ENCODE measurements at regions not wholly inside any gene's neighbourhood (a gene's known extent, or its start where the extent isn't known, plus 50 kb on each side); places are given as distances from the start of the nearest gene placed in this dataset.

GRCh38 chr10:104574427-104574826 is 66.7 kb upstream of the SORCS3 start:
- H3K36me3 ChIP-seq (ENCODE audit: control insufficient read depth, insufficient read depth, low read length), result no peaks in the 10 kb centered on the region
- no CpG with 5 or more reads among the region's 1 CpG for WGBS (ENCODE audit: insufficient coverage, low lambda C conversion rate)
- H3K4me3 ChIP-seq (ENCODE audit: low read length), result no peak overlapping the region
- H3K27me3 ChIP-seq (ENCODE audit: control insufficient read depth, insufficient read depth, low read length), result no peaks in the 10 kb centered on the region
- H3K27ac ChIP-seq (ENCODE audit: low read length), result no peak overlapping the region
- no peaks in the 10 kb centered on the region for H3K4me1 ChIP-seq (ENCODE audit: control insufficient read depth, insufficient read depth, low read length)
- no peaks in the 10 kb centered on the region for H3K9me3 ChIP-seq (ENCODE audit: control insufficient read depth, low read depth, low read length)
- DNase-seq, result no peak

DNA sequence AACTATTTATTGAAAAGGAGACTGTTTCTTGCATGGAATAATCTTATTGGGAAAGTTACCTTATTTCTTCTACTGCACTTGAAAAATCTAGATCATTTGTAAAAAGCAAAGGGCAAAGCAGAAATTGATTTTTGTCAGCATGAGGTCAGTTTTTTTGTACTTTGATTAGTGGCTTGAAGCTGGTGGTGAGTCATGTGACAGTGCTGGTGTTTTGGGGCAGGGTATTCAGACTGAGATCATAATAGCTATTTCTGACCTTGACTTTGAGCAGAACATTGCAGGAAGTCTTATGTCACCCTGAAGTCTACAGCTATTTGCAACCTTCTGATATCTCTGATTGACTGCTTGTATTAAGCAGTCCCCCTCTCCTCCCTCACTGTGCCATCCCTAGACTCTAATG is 66.3 kb upstream of the SORCS3 start:
- Histone ChIP-seq H3K9me3 (ENCODE audit: control insufficient read depth, low read depth, low read length) (no peaks in the 10 kb centered on the region), H3K27me3 (ENCODE audit: control insufficient read depth, insufficient read depth, low read length) (no peaks in the 10 kb centered on the region), H3K4me3 (ENCODE audit: low read length) (no peak overlapping the region), H3K27ac (ENCODE audit: low read length) (no peak overlapping the region), H3K4me1 (ENCODE audit: control insufficient read depth, insufficient read depth, low read length) (no peaks in the 10 kb centered on the region), H3K36me3 (ENCODE audit: control insufficient read depth, insufficient read depth, low read length) (no peaks in the 10 kb centered on the region)
- DNase-seq, result no peak

- no peaks in the 10 kb centered on the region for H3K36me3 ChIP-seq (ENCODE audit: control insufficient read depth, insufficient read depth, low read length)
- H3K4me3 ChIP-seq (ENCODE audit: low read length), result no peak overlapping the region
Observed at GRCh38 chr10:104576611-104577010, 64.5 kb upstream of the SORCS3 start.

GRCh38 chr10:104577163-104577562 is 63.9 kb upstream of the SORCS3 start:
- H3K4me3 ChIP-seq (ENCODE audit: low read length), result no peak overlapping the region
- DNase-seq, result no peak
- H3K9me3 ChIP-seq (ENCODE audit: control insufficient read depth, low read depth, low read length), result no peaks in the 10 kb centered on the region
- no peaks in the 10 kb centered on the region for H3K36me3 ChIP-seq (ENCODE audit: control insufficient read depth, insufficient read depth, low read length)
- no peaks in the 10 kb centered on the region for H3K4me1 ChIP-seq (ENCODE audit: control insufficient read depth, insufficient read depth, low read length)
- WGBS (ENCODE audit: insufficient coverage, low lambda C conversion rate), result no CpG with 5 or more reads among the region's 5 CpGs
- peaks cover 9% of the 10 kb centered on the region for H3K27me3 ChIP-seq (ENCODE audit: control insufficient read depth, insufficient read depth, low read length)
- H3K27ac ChIP-seq (ENCODE audit: low read length), result no peak overlapping the region

More at GRCh38 chr10:104576611-104577010, 64.5 kb upstream of the SORCS3 start:
- DNase-seq, result no peak
- H3K27ac ChIP-seq (ENCODE audit: low read length), result no peak overlapping the region
- no peaks in the 10 kb centered on the region for H3K9me3 ChIP-seq (ENCODE audit: control insufficient read depth, low read depth, low read length)
- H3K4me1 ChIP-seq (ENCODE audit: control insufficient read depth, insufficient read depth, low read length), result no peaks in the 10 kb centered on the region
- H3K27me3 ChIP-seq (ENCODE audit: control insufficient read depth, insufficient read depth, low read length), result peaks cover 9% of the 10 kb centered on the region
- WGBS (ENCODE audit: insufficient coverage, low lambda C conversion rate), result no CpG with 5 or more reads among the region's 5 CpGs

DNA sequence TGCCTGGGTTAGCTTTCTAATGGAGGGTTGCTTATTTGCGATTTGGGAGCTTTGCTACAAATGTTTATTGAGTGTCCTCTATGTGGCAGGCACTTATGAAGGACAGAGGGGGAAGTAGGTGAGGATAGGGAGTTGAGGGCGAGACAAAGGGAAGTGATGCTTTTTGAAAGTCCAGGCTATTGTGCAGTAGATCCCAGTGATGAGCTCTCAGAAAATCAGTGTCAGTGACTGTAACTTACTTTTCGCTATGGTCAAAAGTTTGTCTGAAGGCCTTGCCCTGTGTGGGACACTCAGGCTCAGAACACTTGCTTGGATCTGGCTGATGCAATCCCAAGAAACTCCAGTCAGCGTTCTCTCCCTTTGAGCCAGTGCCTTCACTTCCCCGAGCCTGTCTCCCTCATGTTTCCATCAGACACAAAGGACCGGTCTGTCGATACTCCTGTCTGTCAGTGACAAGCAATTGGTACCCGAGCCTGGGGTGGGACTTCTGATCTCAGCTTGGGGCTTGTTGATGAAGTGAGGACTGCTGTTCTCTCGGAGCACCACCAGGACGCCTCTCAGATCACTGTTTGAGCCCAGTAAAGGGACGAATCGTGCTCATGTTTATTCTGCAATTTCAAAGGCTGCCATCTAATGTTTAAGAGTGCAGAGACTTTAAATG is 63.1 kb upstream of the SORCS3 start:
- no peak overlapping the region for H3K27ac ChIP-seq (ENCODE audit: low read length)
- H3K36me3 ChIP-seq (ENCODE audit: control insufficient read depth, insufficient read depth, low read length), result no peaks in the 10 kb centered on the region
- DNase-seq, result no peak
- H3K27me3 ChIP-seq (ENCODE audit: control insufficient read depth, insufficient read depth, low read length), result peaks cover 11% of the 10 kb centered on the region
- no CpG with 5 or more reads among the region's 12 CpGs for WGBS (ENCODE audit: insufficient coverage, low lambda C conversion rate)
- H3K9me3 ChIP-seq (ENCODE audit: control insufficient read depth, low read depth, low read length), result no peaks in the 10 kb centered on the region
- H3K4me3 ChIP-seq (ENCODE audit: low read length), result no peak overlapping the region
- H3K4me1 ChIP-seq (ENCODE audit: control insufficient read depth, insufficient read depth, low read length), result no peaks in the 10 kb centered on the region

DNA sequence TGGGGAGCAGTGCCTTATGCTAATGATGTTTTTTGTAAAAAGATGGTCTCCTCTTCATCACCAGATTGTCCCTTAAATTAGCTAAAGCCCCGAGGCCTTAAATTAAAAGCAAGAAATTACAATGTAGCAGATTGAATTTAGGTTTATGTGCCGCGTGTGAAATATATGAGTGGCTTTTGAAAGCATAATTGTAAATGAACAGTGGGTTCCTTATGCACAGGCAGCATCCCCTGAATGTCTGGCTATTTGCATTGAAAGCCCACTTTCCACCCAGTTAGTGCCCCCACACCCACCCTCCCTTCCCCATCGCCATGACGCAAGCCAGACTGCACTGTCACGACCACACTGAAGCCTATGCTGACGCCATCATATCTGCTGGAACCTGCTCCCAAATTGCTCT is 62.4 kb upstream of the SORCS3 start:
- WGBS (ENCODE audit: insufficient coverage, low lambda C conversion rate), result no CpG with 5 or more reads among the region's 7 CpGs

DNA sequence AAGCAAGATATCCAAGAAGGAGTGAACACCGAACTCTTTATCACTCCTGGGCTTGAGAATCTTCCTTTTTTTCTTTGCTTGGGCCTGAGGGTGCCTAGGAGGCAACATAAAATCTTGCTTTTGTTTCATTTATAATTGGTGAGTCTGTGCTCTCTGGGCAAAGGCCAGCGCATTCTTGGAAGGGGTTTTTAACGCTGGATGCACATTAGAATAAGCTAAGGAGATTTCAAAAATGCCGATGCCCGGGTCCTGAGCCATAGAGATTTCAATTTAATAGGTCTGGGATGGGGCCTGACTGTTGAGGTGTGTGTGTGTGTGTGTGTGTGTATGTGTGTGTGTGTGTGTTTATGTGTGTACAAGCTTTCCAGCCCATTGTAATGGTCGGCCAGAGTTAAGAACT is 62.0 kb upstream of the SORCS3 start:
- H3K36me3 ChIP-seq (ENCODE audit: control insufficient read depth, insufficient read depth, low read length), result no peaks in the 10 kb centered on the region
- no CpG with 5 or more reads among the region's 6 CpGs for WGBS (ENCODE audit: insufficient coverage, low lambda C conversion rate)
- DNase-seq, result no peak
- no peaks in the 10 kb centered on the region for H3K4me1 ChIP-seq (ENCODE audit: control insufficient read depth, insufficient read depth, low read length)
- no peaks in the 10 kb centered on the region for H3K9me3 ChIP-seq (ENCODE audit: control insufficient read depth, low read depth, low read length)
- no peak overlapping the region for H3K4me3 ChIP-seq (ENCODE audit: low read length)
- peaks cover 11% of the 10 kb centered on the region for H3K27me3 ChIP-seq (ENCODE audit: control insufficient read depth, insufficient read depth, low read length)
- H3K27ac ChIP-seq (ENCODE audit: low read length), result no peak overlapping the region

More for the DNA sequence above, 62.4 kb upstream of the SORCS3 start:
- Histone ChIP-seq H3K27me3 (ENCODE audit: control insufficient read depth, insufficient read depth, low read length) (peaks cover 11% of the 10 kb centered on the region), H3K27ac (ENCODE audit: low read length) (no peak overlapping the region), H3K36me3 (ENCODE audit: control insufficient read depth, insufficient read depth, low read length) (no peaks in the 10 kb centered on the region), H3K4me3 (ENCODE audit: low read length) (no peak overlapping the region), H3K4me1 (ENCODE audit: control insufficient read depth, insufficient read depth, low read length) (no peaks in the 10 kb centered on the region), H3K9me3 (ENCODE audit: control insufficient read depth, low read depth, low read length) (no peaks in the 10 kb centered on the region)
- DNase-seq, result no peak

DNA sequence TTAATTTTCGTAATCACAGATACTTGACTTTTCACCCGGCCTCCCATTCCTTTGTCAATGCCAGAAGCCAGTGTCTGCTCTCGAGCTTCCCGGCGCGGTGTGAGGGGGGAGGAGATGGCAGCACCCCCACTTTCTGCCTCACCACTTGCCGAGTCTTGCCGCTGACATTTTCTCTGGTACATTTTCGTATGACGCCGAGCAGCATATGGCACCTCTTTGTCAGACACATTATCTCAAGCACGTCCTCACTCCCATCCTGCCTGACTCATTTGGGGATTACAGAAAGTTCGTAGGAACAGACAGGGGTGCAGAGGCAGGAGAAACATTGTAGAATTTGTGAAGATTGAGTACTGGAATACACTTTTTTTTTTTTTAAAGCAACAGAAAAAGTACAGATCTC is 60.8 kb upstream of the SORCS3 start:
- Histone ChIP-seq H3K27ac (ENCODE audit: low read length) (no peak overlapping the region), H3K4me1 (ENCODE audit: control insufficient read depth, insufficient read depth, low read length) (no peaks in the 10 kb centered on the region), H3K36me3 (ENCODE audit: control insufficient read depth, insufficient read depth, low read length) (no peaks in the 10 kb centered on the region), H3K27me3 (ENCODE audit: control insufficient read depth, insufficient read depth, low read length) (peaks cover 11% of the 10 kb centered on the region), H3K4me3 (ENCODE audit: low read length) (no peak overlapping the region), H3K9me3 (ENCODE audit: control insufficient read depth, low read depth, low read length) (no peaks in the 10 kb centered on the region)
- 51% methylated on average over 5 of the region's 13 CpGs for WGBS (ENCODE audit: insufficient coverage, low lambda C conversion rate)
- DNase-seq, result no peak

DNA sequence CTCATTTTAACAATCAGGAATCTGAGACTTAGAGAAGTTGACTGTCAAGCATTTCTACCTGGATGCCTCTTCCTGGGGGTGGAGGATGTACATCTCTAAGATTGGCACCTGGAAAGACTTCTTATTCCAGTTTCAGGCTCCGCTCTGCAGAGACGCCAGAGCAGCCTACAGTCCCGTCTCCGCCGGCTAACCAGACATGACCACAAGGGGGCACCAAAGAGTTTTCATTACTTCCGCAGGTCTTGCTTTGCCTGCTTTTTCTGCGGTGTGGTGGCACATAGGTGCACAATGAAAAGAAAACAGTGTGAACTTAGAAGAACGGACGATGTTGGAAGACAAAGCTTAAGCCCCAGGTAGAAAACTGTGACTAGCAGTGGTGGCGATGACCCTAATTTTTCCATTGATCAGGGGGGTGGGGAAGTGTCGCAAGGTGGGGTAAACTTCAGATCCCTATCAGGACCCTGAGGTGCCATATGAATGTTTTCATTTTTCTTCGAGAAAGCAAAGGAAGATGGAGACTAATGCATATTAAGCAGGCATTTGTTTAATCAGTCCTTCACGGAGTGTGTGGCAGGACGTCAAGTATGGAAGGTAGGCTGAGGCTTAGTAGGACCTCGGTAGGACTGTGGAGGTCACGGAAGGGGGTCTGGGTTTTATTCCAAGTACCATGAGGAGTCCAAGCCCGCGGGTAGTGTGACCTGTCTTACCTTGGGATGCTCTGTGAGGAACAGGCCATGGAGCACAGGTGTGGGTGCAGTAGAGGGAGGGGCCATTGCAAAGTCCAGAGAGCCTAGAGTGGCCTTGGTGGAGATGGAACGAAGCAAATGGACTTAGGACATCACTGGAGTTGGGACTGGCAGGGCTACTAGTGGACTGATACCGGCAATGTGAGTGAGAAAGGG is 60.1 kb upstream of the SORCS3 start:
- peaks cover 11% of the 10 kb centered on the region for H3K27me3 ChIP-seq (ENCODE audit: control insufficient read depth, insufficient read depth, low read length)
- WGBS (ENCODE audit: insufficient coverage, low lambda C conversion rate), result 50% methylated on average over 2 of the region's 20 CpGs
- no peak overlapping the region for H3K27ac ChIP-seq (ENCODE audit: low read length)
- H3K36me3 ChIP-seq (ENCODE audit: control insufficient read depth, insufficient read depth, low read length), result no peaks in the 10 kb centered on the region
- H3K4me1 ChIP-seq (ENCODE audit: control insufficient read depth, insufficient read depth, low read length), result no peaks in the 10 kb centered on the region
- no peak overlapping the region for H3K4me3 ChIP-seq (ENCODE audit: low read length)
- peak; percentile 40 to 44 for DNase-seq
- H3K9me3 ChIP-seq (ENCODE audit: control insufficient read depth, low read depth, low read length), result no peaks in the 10 kb centered on the region

DNA sequence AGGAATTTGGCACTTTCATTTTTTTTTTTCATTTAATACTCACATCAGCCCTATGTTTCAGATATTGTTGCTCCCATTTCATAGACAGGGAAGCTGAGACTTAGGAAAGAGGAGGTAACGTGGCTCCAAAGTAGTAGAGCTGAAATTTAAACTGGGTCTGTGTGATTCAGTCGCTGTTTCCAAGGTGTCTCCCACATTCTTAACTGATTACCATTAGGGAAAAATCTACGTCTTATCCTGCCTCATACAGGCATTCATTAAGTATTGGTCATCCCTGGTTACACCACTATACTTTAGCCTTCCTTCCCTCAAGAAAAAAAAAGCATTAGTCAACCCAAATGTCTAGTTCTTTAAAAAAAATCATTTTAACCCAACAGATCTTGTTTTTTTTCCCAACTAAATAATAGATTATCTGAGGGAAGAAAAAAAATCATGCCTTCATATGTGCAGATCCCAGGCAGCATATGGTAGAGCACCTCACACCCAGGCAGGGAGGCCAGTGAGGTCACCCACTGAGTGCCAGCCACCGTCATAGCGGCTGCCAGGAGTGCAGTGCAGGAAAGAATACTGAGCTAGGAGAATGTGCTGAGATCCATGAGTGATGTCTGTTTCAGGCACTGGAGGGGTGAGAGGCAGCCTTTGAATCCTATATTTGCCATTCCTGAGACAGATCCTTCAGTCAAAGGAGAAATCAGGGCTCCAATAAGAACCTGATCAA is 59.0 kb upstream of the SORCS3 start:
- DNase-seq, result no peak
- H3K27ac ChIP-seq (ENCODE audit: low read length), result no peak overlapping the region
- no peaks in the 10 kb centered on the region for H3K36me3 ChIP-seq (ENCODE audit: control insufficient read depth, insufficient read depth, low read length)
- no peak overlapping the region for H3K4me3 ChIP-seq (ENCODE audit: low read length)
- 100% methylated on average over 2 of the region's 5 CpGs for WGBS (ENCODE audit: insufficient coverage, low lambda C conversion rate)
- peaks cover 11% of the 10 kb centered on the region for H3K27me3 ChIP-seq (ENCODE audit: control insufficient read depth, insufficient read depth, low read length)
- no peaks in the 10 kb centered on the region for H3K9me3 ChIP-seq (ENCODE audit: control insufficient read depth, low read depth, low read length)
- H3K4me1 ChIP-seq (ENCODE audit: control insufficient read depth, insufficient read depth, low read length), result no peaks in the 10 kb centered on the region

Data from large intestine (tissue), 3 donors.